Liver (tissue), 8 donors: ENCODE measurements at regions not wholly inside any gene's neighbourhood (a gene's known extent, or its start where the extent isn't known, plus 50 kb on each side); places are given as distances from the start of the nearest gene placed in this dataset.

Experiments used
- DNase-seq: peaks from one replicate; pipeline ENCODE4 v3.0.0-alpha.2; 2017; ENCODE audit warnings: low spot score
- H3K27ac ChIP-seq, 2 donors: one replicate each; pipeline ENCODE4 v1.7.0; 2013; ENCODE audit warnings: inconsistent platforms in 2 of 2, low read length in 2 of 2, control low read depth in 1 of 2, low read depth in 1 of 2, mild to moderate bottlenecking in 1 of 2
- H3K27me3 ChIP-seq, 4 donors: one replicate each; pipeline versions ENCODE4 v1.6.1 to v1.7.0; 2013; ENCODE audit warnings: low read length in 3 of 4, inconsistent platforms in 1 of 4, mild to moderate bottlenecking in 1 of 4, moderate library complexity in 1 of 4; ENCODE audit not compliant: control insufficient read depth in 4 of 4, insufficient read depth in 4 of 4
- H3K36me3 ChIP-seq, 4 donors: one replicate each; pipeline versions ENCODE4 v1.6.1 to v1.7.0; 2013; ENCODE audit warnings: low read length in 3 of 4, mild to moderate bottlenecking in 3 of 4, low read depth in 1 of 4, moderate library complexity in 1 of 4; ENCODE audit not compliant: control insufficient read depth in 4 of 4, insufficient read depth in 3 of 4
- H3K4me1 ChIP-seq, 4 donors: one replicate each; pipeline versions ENCODE4 v1.6.1 to v1.7.0; 2013; ENCODE audit warnings: low read length in 3 of 4, mild to moderate bottlenecking in 3 of 4, moderate library complexity in 1 of 4; ENCODE audit not compliant: control insufficient read depth in 4 of 4, insufficient read depth in 4 of 4
- H3K4me3 ChIP-seq, 3 donors: one replicate each; pipeline versions ENCODE4 v1.6.1 to v1.7.0; 2013; ENCODE audit warnings: low read length in 3 of 3, control low read depth in 1 of 3, low read depth in 1 of 3, mild to moderate bottlenecking in 1 of 3
- H3K9ac ChIP-seq, 2 donors: one replicate each; pipeline ENCODE4 v1.7.0; 2013; ENCODE audit warnings: low read length in 2 of 2, mild to moderate bottlenecking in 2 of 2, moderate library complexity in 2 of 2, control low read depth in 1 of 2, low read depth in 1 of 2
- H3K9me3 ChIP-seq, 4 donors: one replicate each; pipeline versions ENCODE4 v1.6.1 to v1.7.0; 2013; ENCODE audit warnings: low read length in 3 of 4; ENCODE audit not compliant: control insufficient read depth in 4 of 4
- CTCF ChIP-seq: fragments of 150-350 bp; IDR thresholded peaks from 2 replicates; pipeline ENCODE4 v1.5.1; 2017; ENCODE audit warnings: improper control_type of control experiment, low read depth, low read length; ENCODE audit not compliant: missing input control
- EGR1 ChIP-seq, 2 donors: IDR thresholded peaks; 2 replicates each; pipeline ENCODE4 v1.6.1; 2016 to 2018; ENCODE audit warnings: antibody characterized with exemption in 2 of 2, low read depth in 2 of 2
- FOXA1 ChIP-seq: IDR thresholded peaks from 2 replicates; pipeline ENCODE4 v1.6.1; 2016; ENCODE audit warnings: antibody characterized with exemption
- HNF4A ChIP-seq, 2 donors: conservative IDR thresholded peaks; 2 replicates each; pipeline ENCODE4 v1.6.1; 2016; ENCODE audit warnings: antibody characterized with exemption in 2 of 2, mild to moderate bottlenecking in 2 of 2
- JUND ChIP-seq, 2 donors: IDR thresholded peaks; 2 replicates each; pipeline ENCODE4 v1.6.1; 2016; ENCODE audit warnings: antibody characterized with exemption in 2 of 2
- MAX ChIP-seq: IDR thresholded peaks from 2 replicates; pipeline ENCODE4 v1.6.1; 2016; ENCODE audit warnings: antibody characterized with exemption
- NR2F2 ChIP-seq: IDR thresholded peaks from 2 replicates; pipeline ENCODE4 v1.6.1; 2016; ENCODE audit warnings: antibody characterized with exemption
- RAD21 ChIP-seq, 2 donors: IDR thresholded peaks; 2 replicates each; pipeline ENCODE4 v1.6.1; 2016; ENCODE audit warnings: antibody characterized with exemption in 2 of 2, mild to moderate bottlenecking in 2 of 2
- RXRA ChIP-seq, 2 donors: IDR thresholded peaks; 2 replicates each; pipeline ENCODE4 v1.6.1; 2017 to 2018; ENCODE audit warnings: antibody characterized with exemption in 2 of 2, mild to moderate bottlenecking in 1 of 2
- SP1 ChIP-seq: IDR thresholded peaks from 2 replicates; pipeline ENCODE4 v1.6.1; 2018; ENCODE audit warnings: antibody characterized with exemption, mild to moderate bottlenecking
- TAF1 ChIP-seq: conservative IDR thresholded peaks from 2 replicates; pipeline ENCODE4 v1.6.1; 2016; ENCODE audit warnings: antibody characterized with exemption, mild to moderate bottlenecking
- YY1 ChIP-seq: IDR thresholded peaks from 2 replicates; pipeline ENCODE4 v1.6.1; 2016; ENCODE audit warnings: antibody characterized with exemption, mild to moderate bottlenecking
- WGBS: extraction: QIAGEN DNeasy Blood & Tissue Kit; methylation state at CpG from one replicate; pipeline ENCODE4 v1.1.7; 2013; 5-methylcytosine and 5-hydroxymethylcytosine counted together
- TF ChIP-seq, protein P1 (sequence below): IDR thresholded peaks from 2 replicates; pipeline ENCODE4 v1.6.1; 2016; ENCODE audit warnings: antibody characterized with exemption
- TF ChIP-seq, protein P2 (sequence below): IDR thresholded peaks from 2 replicates; pipeline ENCODE4 v1.6.1; 2016; ENCODE audit warnings: antibody characterized with exemption, mild to moderate bottlenecking
- donor health status: healthy.
- donor health status: healthy.
- donor health status: healthy.
- donor health status: healthy.
- donor health status: healthy.

- no peaks in the 10 kb centered on the region for H3K9me3 ChIP-seq
- no peaks in the 10 kb centered on the region for H3K27me3 ChIP-seq
- no peak for DNase-seq
- no peak overlapping the region for H3K9ac ChIP-seq
- no peaks in the 10 kb centered on the region for H3K4me1 ChIP-seq
- H3K27ac ChIP-seq = no peak overlapping the region
- no peak overlapping the region for H3K4me3 ChIP-seq
- TF ChIP-seq HNF4A (conservative IDR thresholded peaks at IDR 0.05) (no peak), EGR1 (IDR thresholded peaks at IDR 0.05; ENCODE audit: low read depth in 2 of 2) (no peak), RAD21 (IDR thresholded peaks at IDR 0.05) (no peak), NR2F2 (no peak), TAF1 (no peak), FOXA1 (no peak), SP1 (no peak), YY1 (no peak), RXRA (IDR thresholded peaks at IDR 0.05) (no peak), JUND (IDR thresholded peaks at IDR 0.05) (no peak), CTCF (no peak), MAX (no peak)
- TF ChIP-seq, protein P1, sequence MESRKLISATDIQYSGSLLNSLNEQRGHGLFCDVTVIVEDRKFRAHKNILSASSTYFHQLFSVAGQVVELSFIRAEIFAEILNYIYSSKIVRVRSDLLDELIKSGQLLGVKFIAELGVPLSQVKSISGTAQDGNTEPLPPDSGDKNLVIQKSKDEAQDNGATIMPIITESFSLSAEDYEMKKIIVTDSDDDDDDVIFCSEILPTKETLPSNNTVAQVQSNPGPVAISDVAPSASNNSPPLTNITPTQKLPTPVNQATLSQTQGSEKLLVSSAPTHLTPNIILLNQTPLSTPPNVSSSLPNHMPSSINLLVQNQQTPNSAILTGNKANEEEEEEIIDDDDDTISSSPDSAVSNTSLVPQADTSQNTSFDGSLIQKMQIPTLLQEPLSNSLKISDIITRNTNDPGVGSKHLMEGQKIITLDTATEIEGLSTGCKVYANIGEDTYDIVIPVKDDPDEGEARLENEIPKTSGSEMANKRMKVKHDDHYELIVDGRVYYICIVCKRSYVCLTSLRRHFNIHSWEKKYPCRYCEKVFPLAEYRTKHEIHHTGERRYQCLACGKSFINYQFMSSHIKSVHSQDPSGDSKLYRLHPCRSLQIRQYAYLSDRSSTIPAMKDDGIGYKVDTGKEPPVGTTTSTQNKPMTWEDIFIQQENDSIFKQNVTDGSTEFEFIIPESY = no peak
- WGBS = 87% methylated on average over 3 of the region's 3 CpGs
- H3K36me3 ChIP-seq = no peaks in the 10 kb centered on the region
Observed at GRCh38 chr5:152730176-152730575, 325.1 kb upstream of the NMUR2 start.

DNA sequence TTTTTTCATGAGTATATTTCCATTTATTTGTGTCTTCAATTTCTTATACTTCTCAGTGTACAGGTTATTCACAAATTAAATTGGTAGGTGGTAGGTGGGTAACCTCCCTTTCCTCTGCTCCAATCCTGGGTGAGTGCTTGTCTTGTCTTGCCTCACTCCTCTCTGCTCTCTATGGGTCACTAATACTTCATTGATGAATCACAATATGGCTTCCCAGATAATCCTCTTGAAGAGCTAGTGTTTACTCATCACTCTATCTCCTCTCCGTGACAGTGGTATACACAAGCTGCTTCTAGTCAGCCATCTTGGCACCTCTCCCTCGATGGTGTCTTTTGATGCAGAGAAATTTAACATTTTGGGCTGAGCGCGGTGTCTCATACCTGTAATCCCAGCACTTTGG lies 331.8 kb upstream of the NMUR2 start:
- Histone ChIP-seq H3K9me3 (peaks cover 0 to 5% (median 2%) of the 10 kb centered on the region in 4 donors), H3K4me1 (no peaks in the 10 kb centered on the region), H3K36me3 (no peaks in the 10 kb centered on the region), H3K27ac (no peak overlapping the region), H3K4me3 (no peak overlapping the region), H3K9ac (no peak overlapping the region), H3K27me3 (no peaks in the 10 kb centered on the region)
- 81% methylated on average over 4 of the region's 4 CpGs for WGBS
- TF ChIP-seq, protein P2, sequence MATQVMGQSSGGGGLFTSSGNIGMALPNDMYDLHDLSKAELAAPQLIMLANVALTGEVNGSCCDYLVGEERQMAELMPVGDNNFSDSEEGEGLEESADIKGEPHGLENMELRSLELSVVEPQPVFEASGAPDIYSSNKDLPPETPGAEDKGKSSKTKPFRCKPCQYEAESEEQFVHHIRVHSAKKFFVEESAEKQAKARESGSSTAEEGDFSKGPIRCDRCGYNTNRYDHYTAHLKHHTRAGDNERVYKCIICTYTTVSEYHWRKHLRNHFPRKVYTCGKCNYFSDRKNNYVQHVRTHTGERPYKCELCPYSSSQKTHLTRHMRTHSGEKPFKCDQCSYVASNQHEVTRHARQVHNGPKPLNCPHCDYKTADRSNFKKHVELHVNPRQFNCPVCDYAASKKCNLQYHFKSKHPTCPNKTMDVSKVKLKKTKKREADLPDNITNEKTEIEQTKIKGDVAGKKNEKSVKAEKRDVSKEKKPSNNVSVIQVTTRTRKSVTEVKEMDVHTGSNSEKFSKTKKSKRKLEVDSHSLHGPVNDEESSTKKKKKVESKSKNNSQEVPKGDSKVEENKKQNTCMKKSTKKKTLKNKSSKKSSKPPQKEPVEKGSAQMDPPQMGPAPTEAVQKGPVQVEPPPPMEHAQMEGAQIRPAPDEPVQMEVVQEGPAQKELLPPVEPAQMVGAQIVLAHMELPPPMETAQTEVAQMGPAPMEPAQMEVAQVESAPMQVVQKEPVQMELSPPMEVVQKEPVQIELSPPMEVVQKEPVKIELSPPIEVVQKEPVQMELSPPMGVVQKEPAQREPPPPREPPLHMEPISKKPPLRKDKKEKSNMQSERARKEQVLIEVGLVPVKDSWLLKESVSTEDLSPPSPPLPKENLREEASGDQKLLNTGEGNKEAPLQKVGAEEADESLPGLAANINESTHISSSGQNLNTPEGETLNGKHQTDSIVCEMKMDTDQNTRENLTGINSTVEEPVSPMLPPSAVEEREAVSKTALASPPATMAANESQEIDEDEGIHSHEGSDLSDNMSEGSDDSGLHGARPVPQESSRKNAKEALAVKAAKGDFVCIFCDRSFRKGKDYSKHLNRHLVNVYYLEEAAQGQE = no peak
- TF ChIP-seq MAX = no peak
- DNase-seq = no peak
